ENCODE measurements at regions not wholly inside any gene's neighbourhood (a gene's known extent, or its start where the extent isn't known, plus 50 kb on each side); places are given as distances from the start of the nearest gene placed in this dataset.

DNA sequence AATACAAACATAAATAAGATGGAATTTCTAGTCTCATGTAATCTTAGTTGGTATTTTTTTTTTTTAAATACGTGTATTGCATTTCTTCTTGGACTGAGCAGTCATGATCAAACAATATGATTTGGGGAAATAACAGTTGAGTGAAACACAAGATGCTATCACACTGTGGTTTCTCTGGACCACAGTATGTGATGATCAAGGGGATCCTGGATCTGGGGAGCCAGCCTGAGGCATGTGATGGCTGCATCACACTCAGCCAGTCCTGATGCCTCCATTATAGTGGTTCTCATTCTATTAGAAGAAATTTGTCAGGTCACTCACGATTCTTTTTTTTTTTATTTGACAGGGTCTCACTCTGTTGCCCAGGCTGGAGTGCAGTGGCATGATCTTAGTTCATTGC lies 495.9 kb upstream of the POT1 start:
- TF ChIP-seq CTCF (IDR thresholded peaks at IDR 0.05 in 4 of 5, conservative IDR thresholded peaks at IDR 0.05 in 1 of 5) = no peak
- no peak for TF ChIP-seq POLR2A (IDR thresholded peaks at IDR 0.05)

Measured in gastrocnemius medialis (tissue), 4 donors.